Hepatocyte (in vitro differentiated cells): ENCODE measurements at regions not wholly inside any gene's neighbourhood (a gene's known extent, or its start where the extent isn't known, plus 50 kb on each side); places are given as distances from the start of the nearest gene placed in this dataset.

ENCODE experiments used
- DNase-seq: peaks from one replicate; pipeline ENCODE4 v3.0.0-alpha.2; 2016; ENCODE audit warnings: low spot score
- H2AFZ ChIP-seq: fragments of 200-600 bp; sonication (generic); 2 replicates; pipeline ENCODE4 v1.6.0; 2016; ENCODE audit warnings: antibody characterized with exemption, mild to moderate bottlenecking
- H3K27ac ChIP-seq: fragments of 200-600 bp; sonication (generic); 2 replicates; pipeline ENCODE4 v1.5.1; 2016; ENCODE audit warnings: mild to moderate bottlenecking
- H3K27me3 ChIP-seq: fragments of 200-600 bp; sonication (generic); 2 replicates; pipeline ENCODE4 v1.6.1; 2016
- H3K36me3 ChIP-seq: fragments of 200-600 bp; sonication (generic); replicated peaks from 2 replicates; pipeline ENCODE4 v1.5.1; 2016; ENCODE audit warnings: low read depth; ENCODE audit not compliant: insufficient read depth
- H3K4me1 ChIP-seq: fragments of 200-600 bp; sonication (generic); 2 replicates; pipeline ENCODE4 v1.5.1; 2016; ENCODE audit warnings: mild to moderate bottlenecking, moderate library complexity; ENCODE audit not compliant: insufficient read depth
- H3K4me2 ChIP-seq: fragments of 200-600 bp; sonication (generic); 2 replicates; pipeline ENCODE4 v1.6.0; 2016
- H3K4me3 ChIP-seq: fragments of 200-600 bp; sonication (generic); 2 replicates; pipeline ENCODE4 v1.5.1; 2016; ENCODE audit warnings: mild to moderate bottlenecking
- H3K79me2 ChIP-seq: fragments of 200-600 bp; sonication (generic); 2 replicates; pipeline ENCODE4 v1.6.0; 2017; ENCODE audit warnings: mild to moderate bottlenecking
- H3K9me2 ChIP-seq: fragments of 200-600 bp; sonication (generic); replicated peaks from 2 replicates; pipeline ENCODE4 v1.6.0; 2017; ENCODE audit warnings: mild to moderate bottlenecking; ENCODE audit not compliant: insufficient read depth
- H3K9me3 ChIP-seq: fragments of 200-600 bp; sonication (generic); 2 replicates; pipeline ENCODE4 v1.5.1; 2016; ENCODE audit warnings: low read depth, mild to moderate bottlenecking
- H4K20me1 ChIP-seq: fragments of 200-600 bp; sonication (generic); 2 replicates; pipeline ENCODE4 v1.6.0; 2016; ENCODE audit warnings: mild to moderate bottlenecking; ENCODE audit not compliant: insufficient read depth, poor library complexity, severe bottlenecking
- CTCF ChIP-seq: fragments of 200-600 bp; sonication (generic); IDR thresholded peaks from 2 replicates; pipeline ENCODE4 v1.5.1; 2016; ENCODE audit warnings: antibody characterized with exemption, mild to moderate bottlenecking; ENCODE audit not compliant: poor library complexity
- EZH2 ChIP-seq: fragments of 200-600 bp; sonication (generic); IDR thresholded peaks from 2 replicates; pipeline ENCODE4 v1.6.1; 2016; ENCODE audit warnings: antibody characterized with exemption, mild to moderate bottlenecking, borderline replicate concordance
- EZH2phosphoT487 ChIP-seq: fragments of 200-600 bp; sonication (generic); IDR thresholded peaks from one replicate; pipeline ENCODE4 v1.6.1; 2018; ENCODE audit warnings: antibody characterized with exemption, mild to moderate bottlenecking, low read depth, moderate library complexity; ENCODE audit not compliant: unreplicated experiment, severe bottlenecking
- WGBS: methylation state at CpG from one replicate; pipeline ENCODE4 v1.1.6; 2016; ENCODE audit warnings: low lambda C conversion rate; ENCODE audit errors: missing lambda C conversion rate; 5-methylcytosine and 5-hydroxymethylcytosine counted together

DNA sequence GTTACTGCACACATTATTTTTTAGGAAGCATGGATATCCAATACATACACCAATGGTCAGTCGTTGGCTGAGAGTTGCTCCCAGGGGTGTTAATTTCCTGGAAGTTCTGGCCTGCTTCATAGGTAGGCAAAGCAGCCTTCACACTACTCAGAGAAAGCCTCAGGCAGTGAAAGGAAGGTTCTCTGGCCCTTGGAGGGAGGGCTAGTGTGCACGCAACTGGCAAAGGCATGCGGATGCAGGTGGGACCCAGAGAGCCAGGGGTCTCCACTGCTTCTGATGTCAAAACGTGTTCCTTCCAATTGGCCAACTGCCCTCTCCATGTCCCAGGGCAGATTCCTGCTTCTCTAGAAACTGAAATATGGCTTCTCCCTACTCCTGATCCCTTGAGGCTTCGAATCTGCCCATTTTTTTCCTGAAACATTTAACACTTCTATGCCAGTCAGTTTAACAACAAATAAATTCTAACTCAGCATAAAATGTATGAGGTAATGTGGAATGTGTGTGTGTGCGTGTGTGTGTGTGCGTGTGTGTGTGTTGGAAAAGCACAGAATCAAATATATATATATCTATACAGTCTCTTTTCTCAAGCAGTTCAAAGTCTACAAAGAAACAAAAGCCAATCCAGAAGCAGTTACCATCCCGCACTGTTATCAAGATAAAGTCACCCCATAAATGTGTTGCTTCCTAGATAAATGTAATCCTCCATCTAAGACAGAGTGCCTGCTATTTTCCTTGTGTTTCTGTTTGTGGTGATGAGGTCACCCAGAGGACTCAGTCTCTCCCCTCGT is 94.0 kb upstream of the HIVEP1 start:
- peak overlapping the region; percentile 49 for H3K4me2 ChIP-seq
- H3K4me1 ChIP-seq: peaks cover 39% of the 10 kb centered on the region
- no peaks in the 10 kb centered on the region for H4K20me1 ChIP-seq
- peak; percentile 81 for TF ChIP-seq EZH2phosphoT487
- no peak for TF ChIP-seq EZH2
- H3K9me2 ChIP-seq: no peaks in the 10 kb centered on the region
- 36% methylated on average over 9 of the region's 9 CpGs for WGBS
- no peak overlapping the region for H2AFZ ChIP-seq
- H3K27ac ChIP-seq: peak overlapping the region; percentile 88
- H3K27me3 ChIP-seq: no peaks in the 10 kb centered on the region
- H3K9me3 ChIP-seq: no peaks in the 10 kb centered on the region
- DNase-seq: peak; percentile 76
- no peaks in the 10 kb centered on the region for H3K36me3 ChIP-seq
- no peak overlapping the region for H3K4me3 ChIP-seq
- no peaks in the 10 kb centered on the region for H3K79me2 ChIP-seq

DNA sequence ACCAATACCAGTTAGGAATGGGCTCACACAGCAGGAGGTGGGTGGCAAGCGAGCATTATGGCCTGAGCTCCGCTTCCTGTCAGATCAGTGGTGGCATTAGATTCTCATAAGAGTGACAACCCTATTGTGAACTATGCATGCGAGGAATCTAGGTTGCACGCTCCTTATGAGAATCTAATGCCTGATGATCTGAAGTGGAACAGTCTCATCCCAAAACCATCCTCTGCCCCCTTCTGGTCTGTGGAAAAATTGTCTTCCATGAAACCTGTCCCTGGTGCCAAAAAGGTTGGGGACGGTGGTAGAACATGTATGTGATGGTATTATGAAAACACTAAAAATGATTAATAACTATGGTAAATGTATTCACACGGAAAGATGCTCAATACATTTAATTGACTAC is 99.7 kb upstream of the HIVEP1 start:
- no peaks in the 10 kb centered on the region for H3K36me3 ChIP-seq
- no peaks in the 10 kb centered on the region for H3K4me1 ChIP-seq
- no peak overlapping the region for H3K4me2 ChIP-seq
- H3K27ac ChIP-seq: no peak overlapping the region
- H2AFZ ChIP-seq: no peak overlapping the region
- TF ChIP-seq EZH2phosphoT487: no peak
- no peak for TF ChIP-seq EZH2
- no peak for TF ChIP-seq CTCF
- over 99% methylated on average over 6 of the region's 6 CpGs for WGBS
- no peaks in the 10 kb centered on the region for H3K9me3 ChIP-seq
- no peak overlapping the region for H3K4me3 ChIP-seq
- H3K79me2 ChIP-seq: no peaks in the 10 kb centered on the region
- H4K20me1 ChIP-seq: no peaks in the 10 kb centered on the region
- no peak for DNase-seq
- H3K9me2 ChIP-seq: no peaks in the 10 kb centered on the region
- no peaks in the 10 kb centered on the region for H3K27me3 ChIP-seq

GRCh38 chr6:11911538-11911937 is 100.6 kb upstream of the HIVEP1 start:
- Histone ChIP-seq H3K27ac (no peak overlapping the region), H3K9me3 (no peaks in the 10 kb centered on the region), H3K9me2 (no peaks in the 10 kb centered on the region), H2AFZ (no peak overlapping the region), H3K36me3 (no peaks in the 10 kb centered on the region), H3K4me2 (no peak overlapping the region), H3K27me3 (no peaks in the 10 kb centered on the region), H3K4me1 (no peaks in the 10 kb centered on the region), H3K79me2 (no peaks in the 10 kb centered on the region), H4K20me1 (no peaks in the 10 kb centered on the region), H3K4me3 (no peak overlapping the region)
- TF ChIP-seq EZH2phosphoT487: no peak
- no peak for TF ChIP-seq CTCF
- TF ChIP-seq EZH2: no peak
- 93% methylated on average over 1 of the region's 1 CpG for WGBS
- DNase-seq: no peak

GRCh38 chr6:11909696-11910132 is 102.4 kb upstream of the HIVEP1 start:
- no peaks in the 10 kb centered on the region for H3K4me1 ChIP-seq
- WGBS: 81% methylated on average over 7 of the region's 7 CpGs
- H3K9me2 ChIP-seq: no peaks in the 10 kb centered on the region
- H4K20me1 ChIP-seq: no peaks in the 10 kb centered on the region
- H3K27ac ChIP-seq: no peak overlapping the region
- H2AFZ ChIP-seq: no peak overlapping the region
- H3K36me3 ChIP-seq: no peaks in the 10 kb centered on the region
- H3K79me2 ChIP-seq: no peaks in the 10 kb centered on the region
- no peaks in the 10 kb centered on the region for H3K9me3 ChIP-seq
- no peak for DNase-seq
- H3K4me2 ChIP-seq: no peak overlapping the region
- H3K4me3 ChIP-seq: no peak overlapping the region
- TF ChIP-seq EZH2phosphoT487 (no peak), EZH2 (no peak), CTCF (no peak)
- no peaks in the 10 kb centered on the region for H3K27me3 ChIP-seq
